ENCODE measurements at regions not wholly inside any gene's neighbourhood (a gene's known extent, or its start where the extent isn't known, plus 50 kb on each side); places are given as distances from the start of the nearest gene placed in this dataset.

- TF ChIP-seq FOXJ3 (CRISPR knock-in tag; IDR thresholded peaks at IDR 0.05) (no peak), TEAD4 (IDR thresholded peaks at IDR 0.05; ENCODE audit: borderline replicate concordance, insufficient read depth) (no peak), USF1 (IDR thresholded peaks at IDR 0.05; ENCODE audit: borderline replicate concordance, low read depth) (no peak), EZH2phosphoT487 (IDR thresholded peaks at IDR 0.05; ENCODE audit: borderline replicate concordance, low read depth) (no peak), ELF1 (IDR thresholded peaks at IDR 0.05) (no peak), GATA2 (CRISPR knock-in tag; IDR thresholded peaks at IDR 0.05) (no peak), USF2 (IDR thresholded peaks at IDR 0.05; ENCODE audit: borderline replicate concordance, low read depth, low read length) (no peak), RFX5 (IDR thresholded peaks at IDR 0.05; ENCODE audit: low read length) (no peak), EP300 (IDR thresholded peaks at IDR 0.05; ENCODE audit: borderline replicate concordance in 1 of 2, low read depth in 1 of 2, low read length in 1 of 2) (no peak), MAX (IDR thresholded peaks at IDR 0.05; ENCODE audit: low read depth) (no peak)
Observed at GRCh38 chr3:72271216-72271615, 486.3 kb upstream of the PROK2 start (continued).

GRCh38 chr3:72270730-72271129 lies 485.8 kb upstream of the PROK2 start:
- Histone ChIP-seq H3K9me3 (no peaks in the 10 kb centered on the region), H3K27ac (ENCODE audit: low read depth in 2 of 2, low read length in 1 of 2) (no peak overlapping the region), H3K4me1 (ENCODE audit: control insufficient read depth in 1 of 2, insufficient read depth in 2 of 2, low read depth in 1 of 2, low read length in 1 of 2) (peaks cover 0 to 12% of the 10 kb centered on the region in 2 experiments; a peak in 1 of 4 replicates), H3K27me3 (ENCODE audit: insufficient read depth) (no peaks in the 10 kb centered on the region), H3K79me2 (ENCODE audit: insufficient read depth) (no peaks in the 10 kb centered on the region), H3K4me3 (ENCODE audit: low read depth in 2 of 2, low read length in 1 of 2) (no peak overlapping the region), H3K9ac (no peak overlapping the region), H4K20me1 (ENCODE audit: insufficient read depth) (no peaks in the 10 kb centered on the region), H2AFZ (ENCODE audit: low read depth) (no peak overlapping the region), H3K4me2 (no peak overlapping the region; the same call in 1 of the 2 replicates), H3K36me3 (replicated peaks in 1 of 2; ENCODE audit: control insufficient read depth in 1 of 2, insufficient read depth in 2 of 2, low read length in 1 of 2) (no peaks in the 10 kb centered on the region), H3F3A (replicated peaks; ENCODE audit: insufficient read depth) (no peaks in the 10 kb centered on the region), H3K9me2 (no peaks in the 10 kb centered on the region)
- CTCF ChIA-PET: no interaction called here
- TF ChIP-seq PBX3 (IDR thresholded peaks at IDR 0.05) (no peak), NFIC (IDR thresholded peaks at IDR 0.05; ENCODE audit: borderline replicate concordance) (no peak), CTCF (IDR thresholded peaks at IDR 0.05) (no peak), USF1 (IDR thresholded peaks at IDR 0.05; ENCODE audit: borderline replicate concordance, low read depth) (no peak), RAD21 (IDR thresholded peaks at IDR 0.05; ENCODE audit: low read length) (no peak), GABPA (IDR thresholded peaks at IDR 0.05; ENCODE audit: low read depth) (no peak), RCOR1 (IDR thresholded peaks at IDR 0.05; ENCODE audit: low read length) (no peak), ZBTB33 (IDR thresholded peaks at IDR 0.05; ENCODE audit: borderline replicate concordance, low read depth) (no peak), MAX (IDR thresholded peaks at IDR 0.05; ENCODE audit: low read depth) (no peak), IRF3 (IDR thresholded peaks at IDR 0.05; ENCODE audit: low read depth, low read length) (no peak), GATA2 (CRISPR knock-in tag; IDR thresholded peaks at IDR 0.05) (no peak), RXRA (IDR thresholded peaks at IDR 0.05; ENCODE audit: borderline replicate concordance, low read depth) (no peak), RFX5 (IDR thresholded peaks at IDR 0.05; ENCODE audit: low read length) (no peak), FOXJ3 (CRISPR knock-in tag; IDR thresholded peaks at IDR 0.05) (no peak), EZH2phosphoT487 (IDR thresholded peaks at IDR 0.05; ENCODE audit: borderline replicate concordance, low read depth) (no peak), NRF1 (IDR thresholded peaks at IDR 0.05; ENCODE audit: low read depth, low read length) (no peak), EP300 (IDR thresholded peaks at IDR 0.05; ENCODE audit: borderline replicate concordance in 1 of 2, low read depth in 1 of 2, low read length in 1 of 2) (no peak), MEF2A (IDR thresholded peaks at IDR 0.05; ENCODE audit: borderline replicate concordance, low read depth) (no peak)
- 94% methylated on average over 5 of the region's 5 CpGs for WGBS (ENCODE audit: low lambda C conversion rate)
- POLR2A ChIA-PET: no interaction called here
- no peak for DNase-seq
